ENCODE measurements at regions not wholly inside any gene's neighbourhood (a gene's known extent, or its start where the extent isn't known, plus 50 kb on each side); places are given as distances from the start of the nearest gene placed in this dataset.
"Not testable (repeated sequence)": the region's sequence is repeated elsewhere in the genome, so short reads cannot be mapped to it uniquely, and the experiment has no call there.

DNA sequence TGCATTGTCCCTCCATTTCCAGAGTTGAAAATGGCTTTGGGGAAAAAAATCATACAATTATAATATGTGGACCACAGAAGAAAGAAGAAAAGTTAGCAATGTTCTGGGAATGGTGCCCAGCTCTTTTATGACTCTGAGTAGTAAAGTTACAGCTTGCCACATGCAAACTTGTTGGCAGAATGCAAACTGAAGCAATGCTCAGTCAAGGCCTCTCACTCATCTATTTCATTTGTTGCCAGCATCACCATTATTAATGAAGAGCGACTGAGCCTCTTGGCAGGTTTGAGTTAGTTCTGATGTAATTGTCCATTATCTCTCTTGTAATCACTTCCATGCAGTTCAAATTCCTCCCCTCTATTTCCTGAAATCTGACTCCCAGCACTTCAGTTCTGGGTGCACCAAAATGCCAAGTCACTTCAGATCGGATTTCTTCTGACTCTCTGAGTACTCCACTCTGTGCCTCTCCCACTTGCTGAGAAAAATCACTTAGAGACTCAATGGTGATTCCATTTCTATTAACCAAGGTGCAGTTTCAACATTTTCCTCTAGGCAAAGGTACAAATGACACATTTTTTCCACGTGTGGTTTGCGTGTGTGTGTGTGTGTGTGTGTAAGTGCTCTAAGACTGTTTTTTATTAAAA, 154.4 kb upstream of the STMND1 start:
- peak; percentile 69 for DNase-seq

DNA sequence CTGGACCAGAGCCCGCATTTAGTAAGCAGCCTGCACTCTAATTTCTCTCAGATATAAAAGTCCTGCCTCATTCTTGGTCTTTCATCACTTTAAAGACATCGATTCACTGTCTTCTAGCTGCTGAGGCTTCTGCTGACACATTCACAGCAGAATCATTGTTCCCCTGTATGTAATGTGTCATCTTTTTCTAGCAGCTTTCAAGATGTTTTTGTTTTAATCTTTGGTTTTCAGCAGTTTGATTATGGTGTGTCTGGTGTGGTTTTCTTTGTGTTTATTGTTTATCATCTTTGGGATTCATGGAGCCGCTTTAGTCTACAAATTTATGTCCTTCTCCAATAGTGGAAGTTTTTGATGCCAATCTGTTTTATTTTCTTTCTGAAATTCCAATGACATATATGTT, 157.3 kb upstream of the STMND1 start:
- no peak for DNase-seq

GRCh38 chr6:16939839-16940238, 162.0 kb upstream of the STMND1 start:
- DNase-seq: no peak

GRCh38 chr6:16939351-16939750, 162.5 kb upstream of the STMND1 start:
- no peak for DNase-seq

DNA sequence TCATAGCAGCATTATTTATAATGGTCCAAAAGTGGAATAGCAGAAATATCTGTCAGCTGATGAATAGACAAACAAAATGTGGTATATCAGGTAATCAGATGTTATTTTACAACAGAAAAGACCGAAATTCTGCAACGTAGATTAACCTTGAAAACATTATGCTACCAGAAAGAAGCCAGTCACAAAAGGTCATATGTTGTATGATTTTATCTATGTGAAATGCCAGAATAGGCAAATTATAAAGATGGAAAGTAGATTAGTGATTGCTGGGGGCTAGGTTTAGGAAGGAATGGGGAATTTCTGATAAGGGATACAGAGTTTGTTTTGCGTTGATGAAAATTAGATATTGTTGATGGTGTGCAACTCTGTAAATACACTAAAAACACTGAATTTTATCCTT, 165.0 kb upstream of the STMND1 start:
- DNase-seq: no peak

DNA sequence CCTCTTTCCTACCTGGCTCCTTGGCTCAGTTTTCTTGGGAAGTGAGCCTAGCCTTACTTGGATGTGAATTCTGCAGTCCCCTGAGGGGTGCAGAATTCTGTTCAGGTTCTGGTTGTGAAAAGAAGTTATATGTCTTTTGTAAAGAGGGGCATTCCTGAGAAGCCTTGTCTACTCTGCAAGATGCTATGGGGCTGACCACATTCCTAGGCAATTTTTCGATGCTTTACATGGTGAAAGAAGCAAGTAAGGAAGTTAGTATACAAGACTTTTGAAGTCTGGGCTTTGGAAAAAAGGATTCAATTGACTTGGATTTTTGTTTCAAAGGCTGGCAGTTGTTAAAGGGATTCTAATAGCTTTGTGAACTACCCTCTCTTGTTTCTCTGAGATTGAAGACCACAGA, 167.9 kb upstream of the STMND1 start:
- no peak for DNase-seq

GRCh38 chr6:16933532-16933931, 168.3 kb upstream of the STMND1 start:
- DNase-seq: no peak

DNA sequence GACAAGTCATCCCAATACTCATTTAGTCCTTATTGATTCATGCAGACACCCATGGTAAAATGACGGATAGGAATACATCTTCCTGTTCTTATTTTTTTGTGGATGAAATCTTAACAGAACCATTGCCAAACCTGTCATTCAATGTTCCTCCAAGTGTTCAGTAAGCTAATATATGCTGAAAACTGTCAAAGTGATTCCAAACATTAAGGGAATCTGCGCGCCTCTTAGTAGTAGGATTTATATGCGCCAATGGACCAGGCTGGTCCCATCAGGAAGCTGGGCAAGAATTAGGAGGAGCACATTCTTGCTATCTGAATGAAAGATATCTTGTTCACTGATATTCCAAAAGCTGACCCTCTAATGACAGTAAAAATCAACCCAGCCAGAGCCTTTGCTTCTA, 168.9 kb upstream of the STMND1 start:
- DNase-seq: no peak

DNA sequence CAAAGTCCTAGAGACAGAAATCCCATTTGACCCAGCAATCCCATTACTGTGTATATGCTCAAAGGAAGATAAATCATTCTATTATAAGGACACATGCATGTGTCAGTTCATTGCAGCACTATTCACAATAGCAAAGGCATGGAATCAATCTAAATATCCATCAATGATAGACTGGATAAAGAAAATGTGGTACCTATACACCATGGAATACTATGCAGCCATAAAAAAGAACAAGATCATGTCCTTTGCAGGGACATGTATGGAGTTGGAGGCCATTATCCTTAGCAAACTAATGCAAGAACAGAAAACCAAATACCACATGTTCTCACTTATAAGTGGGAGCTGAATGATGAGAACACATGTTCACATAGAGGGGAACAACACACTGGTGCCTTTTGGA, 169.8 kb upstream of the ATXN1 start:
- DNase-seq: not testable (repeated sequence)

DNA sequence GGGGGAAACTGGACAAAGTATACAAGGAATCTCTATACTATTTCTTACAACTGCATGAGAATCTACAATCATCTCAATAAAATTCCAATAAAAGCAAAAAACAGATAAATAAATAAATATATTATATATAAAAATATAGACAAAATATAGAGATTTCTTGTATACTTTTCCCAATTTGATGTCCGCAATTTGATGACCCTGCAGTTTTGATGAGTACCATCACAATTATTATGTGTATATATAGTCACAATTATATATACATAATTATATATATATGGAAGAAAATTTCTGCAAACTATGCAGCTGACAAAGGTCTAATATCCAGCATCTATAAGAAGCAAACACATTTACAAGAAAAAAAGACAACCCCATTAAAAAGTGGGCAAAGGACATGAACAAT, 169.2 kb upstream of the ATXN1 start:
- no peak for DNase-seq

- DNase-seq: no peak
Observed at GRCh38 chr6:16929809-16930208, 168.5 kb upstream of the ATXN1 start.

DNA sequence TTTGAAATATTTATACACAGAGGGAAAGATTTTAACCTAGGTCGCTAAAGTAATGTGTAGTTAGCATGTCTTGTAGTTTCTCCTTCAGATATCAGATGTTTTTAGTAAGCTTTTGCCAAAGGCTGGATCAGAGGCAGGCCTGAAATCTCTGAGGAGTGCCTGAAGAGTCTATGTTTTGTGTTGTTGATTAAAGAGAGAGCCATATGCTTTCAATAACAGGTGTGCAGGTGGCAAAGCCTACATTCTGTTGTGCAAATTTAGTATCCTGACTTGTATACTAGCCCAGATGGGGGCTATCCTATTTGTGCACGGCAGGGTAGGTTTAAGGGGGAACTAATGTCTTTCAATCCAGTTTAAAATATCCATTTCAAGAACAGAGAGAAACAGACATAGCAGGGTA, 167.1 kb upstream of the ATXN1 start:
- no peak for DNase-seq

DNA sequence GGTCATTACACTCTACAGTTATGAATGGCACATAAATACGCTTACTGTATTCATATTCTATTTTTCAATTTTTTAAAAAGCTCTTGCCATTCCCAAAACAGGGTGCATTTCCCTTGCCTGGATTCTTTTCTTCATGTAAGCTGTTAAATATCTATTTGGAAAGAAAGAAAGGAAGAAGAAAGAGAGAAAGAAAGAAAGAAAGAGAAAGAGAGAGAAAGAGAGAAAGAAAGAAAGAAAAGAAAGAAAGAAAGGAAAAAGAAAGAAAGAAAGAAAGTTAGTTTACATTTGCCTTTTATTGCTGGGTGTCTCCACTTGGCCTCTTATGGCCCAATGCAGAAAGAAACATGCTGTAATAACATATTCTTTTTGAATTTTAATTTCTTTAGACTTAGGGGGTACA, 165.9 kb upstream of the ATXN1 start:
- no peak for DNase-seq

- no peak for DNase-seq
Observed at GRCh38 chr6:16925461-16925860, 164.2 kb upstream of the ATXN1 start.

- DNase-seq: no peak
Observed at GRCh38 chr6:16922282-16922681, 161.0 kb upstream of the ATXN1 start.

- no peak for DNase-seq
Observed at GRCh38 chr6:16921399-16922110, 160.3 kb upstream of the ATXN1 start.

DNA sequence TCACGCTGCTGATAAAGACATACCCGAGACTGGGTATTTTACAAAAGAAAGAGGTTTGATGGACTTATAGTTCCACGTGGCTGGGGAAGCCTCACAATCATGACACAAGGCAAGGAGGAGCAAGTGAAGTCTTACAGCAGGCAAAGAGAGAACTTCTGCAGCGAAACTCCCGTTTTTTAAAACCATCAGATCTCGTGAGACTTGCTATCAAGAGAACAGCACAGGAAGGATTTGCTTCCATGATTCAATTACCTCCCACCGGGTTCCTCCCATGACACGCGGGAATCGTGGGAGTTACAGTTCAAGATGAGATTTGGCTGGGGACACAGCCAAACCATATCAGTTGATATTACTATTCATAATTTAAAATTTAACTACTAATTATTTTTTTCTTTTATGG, 157.3 kb upstream of the ATXN1 start:
- DNase-seq: no peak

- no peak for DNase-seq
Observed at GRCh38 chr6:16914184-16914583, 152.9 kb upstream of the ATXN1 start.

DNA sequence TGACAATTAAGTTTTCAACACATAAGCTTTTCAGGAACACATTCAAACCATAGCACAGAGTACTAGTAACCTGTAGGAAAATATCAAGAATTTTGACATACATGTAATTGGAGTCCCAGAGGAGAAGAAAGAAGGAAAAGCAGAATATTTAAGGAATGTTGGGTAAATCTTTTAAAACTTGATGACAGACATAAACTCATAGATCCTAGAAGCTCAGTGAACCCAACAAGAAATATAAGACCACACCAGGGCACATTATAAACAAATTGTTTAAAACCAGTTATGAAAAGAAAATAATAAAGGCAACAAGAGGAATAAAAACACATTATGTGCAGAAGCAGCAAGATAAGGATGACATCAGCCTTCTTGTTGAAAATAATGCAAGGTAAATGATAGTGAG, 151.5 kb upstream of the ATXN1 start:
- DNase-seq: no peak

DNA sequence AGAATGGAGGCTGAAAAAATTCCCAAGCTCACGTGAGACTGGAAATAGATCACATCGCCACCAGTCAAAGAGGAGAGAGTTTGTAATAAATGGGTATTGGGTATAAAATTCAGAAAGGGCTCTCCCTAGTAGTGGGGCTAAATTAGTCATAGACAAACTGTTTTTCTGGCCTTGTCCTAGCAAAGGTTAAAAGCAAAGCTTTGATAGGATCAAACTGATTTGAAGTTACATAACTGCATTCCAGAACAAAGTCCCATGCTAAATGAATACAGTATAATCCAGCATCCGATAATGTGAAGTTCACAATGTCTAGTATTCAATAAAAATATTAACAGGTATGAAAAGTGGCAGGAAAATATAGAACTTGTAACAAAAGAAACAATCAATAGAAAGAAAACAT, 149.8 kb upstream of the ATXN1 start:
- no peak for DNase-seq

DNA sequence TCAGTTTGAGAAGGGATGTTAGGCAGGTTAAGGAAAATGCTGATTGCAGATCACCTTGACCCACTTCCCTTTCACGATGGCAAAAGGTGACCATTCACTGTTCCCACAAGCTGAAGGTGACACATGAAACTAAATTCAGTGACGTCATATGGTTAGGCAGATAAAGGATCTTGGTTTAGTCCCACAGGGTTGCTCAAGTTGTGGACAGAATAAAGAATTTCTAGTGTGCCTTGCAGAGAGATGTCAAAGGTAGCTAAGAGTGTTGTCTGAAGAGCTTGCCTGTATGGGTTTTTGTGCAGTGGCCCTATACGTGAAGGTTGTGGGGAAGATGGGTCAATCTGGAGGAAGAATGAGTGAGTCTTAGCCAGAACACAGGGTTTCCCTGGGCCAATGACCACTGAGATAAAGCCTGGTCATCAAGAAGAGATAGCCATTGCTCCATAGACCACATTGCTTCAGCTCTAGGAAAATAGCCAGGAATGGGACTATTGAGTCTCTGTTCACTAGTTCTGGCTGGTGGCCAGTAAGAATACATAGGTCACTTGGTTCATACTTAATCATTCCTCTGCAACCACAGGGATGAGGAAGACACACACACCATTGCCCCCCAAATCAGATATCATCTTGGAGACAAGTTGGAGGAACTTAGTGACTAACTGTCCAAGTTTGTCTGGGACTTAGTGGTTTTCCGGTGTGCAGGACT, 148.5 kb upstream of the ATXN1 start:
- DNase-seq: no peak

DNA sequence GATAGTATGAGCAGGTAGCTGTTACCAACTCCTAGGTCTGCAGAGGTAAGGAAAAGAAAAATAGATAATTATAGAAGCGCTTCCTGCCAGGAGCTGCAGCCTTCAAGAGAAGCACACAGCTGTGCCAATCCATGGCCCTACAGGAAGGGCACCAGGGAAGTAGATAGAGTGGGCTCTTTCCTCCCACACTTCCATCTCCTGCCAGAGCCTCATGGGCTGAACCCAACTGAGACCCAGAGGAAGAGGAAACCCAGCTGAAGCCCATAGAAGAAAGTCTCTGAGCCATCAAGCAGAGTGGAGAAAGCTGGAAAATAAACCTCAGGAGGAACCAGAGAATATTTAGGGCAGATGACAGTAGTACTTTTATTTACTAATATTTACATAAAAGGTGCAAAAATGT, 146.7 kb upstream of the ATXN1 start:
- DNase-seq: no peak

DNA sequence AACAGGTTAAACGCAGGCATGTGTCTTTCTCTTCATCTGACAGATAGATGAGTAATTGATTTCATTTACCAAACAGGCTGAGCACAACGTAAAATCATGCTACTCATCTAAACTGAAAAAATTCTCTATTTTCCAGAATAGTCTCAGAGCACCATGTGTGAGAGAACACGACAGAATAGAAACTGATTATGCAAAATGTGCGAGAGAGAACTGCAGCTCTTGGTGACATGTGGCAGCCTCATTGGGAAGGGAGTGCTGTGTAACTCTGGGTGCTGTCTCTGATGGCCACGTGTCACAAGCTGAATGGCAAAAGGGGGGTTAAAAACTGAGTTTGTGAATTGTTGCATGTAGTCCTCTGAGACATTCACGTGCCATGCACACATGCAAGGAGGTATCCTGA, 143.7 kb upstream of the ATXN1 start:
- DNase-seq: no peak

DNA sequence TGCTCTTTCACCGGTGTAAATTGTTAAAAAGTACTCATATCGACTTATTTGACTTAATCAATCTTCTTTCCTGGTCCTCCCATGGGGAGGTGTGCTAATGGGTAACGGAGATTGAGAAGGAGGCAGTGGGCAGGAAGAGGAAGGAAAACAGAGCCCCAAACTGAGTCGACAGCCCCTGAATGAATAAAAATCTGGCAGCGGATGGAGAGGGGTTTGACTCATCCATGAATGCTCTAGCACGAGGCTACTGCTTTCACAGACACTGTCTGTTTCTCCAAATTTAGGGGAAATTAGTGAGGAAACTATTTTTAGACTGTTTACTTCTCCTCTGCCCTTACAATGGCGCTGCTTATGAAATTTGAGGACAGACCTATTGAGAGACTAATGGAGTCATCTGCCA, 142.2 kb upstream of the ATXN1 start:
- no peak for DNase-seq

Measured in right forelimb (tissue), 1 donor.